GM23338 (cell line): ENCODE measurements at regions not wholly inside any gene's neighbourhood (a gene's known extent, or its start where the extent isn't known, plus 50 kb on each side); places are given as distances from the start of the nearest gene placed in this dataset.

ENCODE experiments used
- ATAC-seq: fragments of 200-7000 bp; cut with Tn5 transposase; 3 replicates; pipeline ENCODE4 v1.9.1; 2020
- DNase-seq: peaks from one replicate; pipeline ENCODE4 v3.0.0-alpha.2; 2015; ENCODE audit warnings: low spot score
- H2AFZ ChIP-seq: fragments of 200-600 bp; sonication (generic); 2 replicates; pipeline ENCODE4 v1.8.0; 2016; ENCODE audit warnings: antibody characterized with exemption, mild to moderate bottlenecking, moderate library complexity
- H3F3A ChIP-seq: fragments of 200-600 bp; sonication (generic); replicated peaks from 2 replicates; pipeline ENCODE4 v1.8.0; 2017; ENCODE audit warnings: antibody characterized with exemption, mixed run types, low read depth
- H3K27ac ChIP-seq: fragments of 200-600 bp; sonication (generic); 2 replicates; pipeline ENCODE4 v1.6.1; 2016; ENCODE audit warnings: low read depth
- H3K27me3 ChIP-seq: fragments of 200-600 bp; sonication (generic); 2 replicates; pipeline ENCODE4 v1.8.0; 2016; ENCODE audit warnings: mild to moderate bottlenecking, mixed run types, moderate library complexity; ENCODE audit not compliant: insufficient read depth
- H3K36me3 ChIP-seq: fragments of 200-600 bp; sonication (generic); 2 replicates; pipeline ENCODE4 v1.8.0; 2016; ENCODE audit warnings: mild to moderate bottlenecking; ENCODE audit not compliant: insufficient read depth
- H3K4me1 ChIP-seq: fragments of 200-600 bp; sonication (generic); 2 replicates; pipeline ENCODE4 v1.8.0; 2016; ENCODE audit warnings: mild to moderate bottlenecking, moderate library complexity; ENCODE audit not compliant: insufficient read depth
- H3K4me2 ChIP-seq: fragments of 200-600 bp; sonication (generic); 2 replicates; pipeline ENCODE4 v1.7.1; 2017; ENCODE audit warnings: mixed run types
- H3K4me3 ChIP-seq: fragments of 200-600 bp; sonication (generic); 2 replicates; pipeline ENCODE4 v1.6.1; 2016; ENCODE audit warnings: mixed run types
- H3K79me2 ChIP-seq: fragments of 200-600 bp; sonication (generic); replicated peaks from 2 replicates; pipeline ENCODE4 v1.8.0; 2017; ENCODE audit warnings: mild to moderate bottlenecking; ENCODE audit not compliant: insufficient read depth
- H3K9me2 ChIP-seq: fragments of 200-600 bp; sonication (generic); 2 replicates; pipeline ENCODE4 v1.8.0; 2017; ENCODE audit not compliant: insufficient read depth
- H4K20me1 ChIP-seq: fragments of 200-600 bp; sonication (generic); replicated peaks from 2 replicates; pipeline ENCODE4 v1.8.0; 2017; ENCODE audit warnings: mild to moderate bottlenecking; ENCODE audit not compliant: insufficient read depth
- H3K27ac Mint-ChIP-seq: 2 replicates; pipeline ENCODE4 v1.8.0; 2020; ENCODE audit warnings: inconsistent platforms, mild to moderate bottlenecking, moderate library complexity, mixed read lengths
- H3K27me3 Mint-ChIP-seq: 3 replicates; pipeline ENCODE4 v1.8.0; 2022; ENCODE audit warnings: low read depth, mild to moderate bottlenecking, moderate library complexity, mixed read lengths, inconsistent platforms; ENCODE audit not compliant: insufficient read depth, poor library complexity
- H3K36me3 Mint-ChIP-seq: 3 replicates; pipeline ENCODE4 v1.8.0; 2021; ENCODE audit warnings: low read depth, mild to moderate bottlenecking, inconsistent platforms, moderate library complexity, mixed read lengths
- H3K4me1 Mint-ChIP-seq: 3 replicates; pipeline ENCODE4 v1.8.0; 2020; ENCODE audit warnings: mild to moderate bottlenecking, inconsistent platforms, mixed read lengths
- H3K4me3 Mint-ChIP-seq: 3 replicates; pipeline ENCODE4 v1.8.0; 2021; ENCODE audit warnings: moderate library complexity, mild to moderate bottlenecking, inconsistent platforms, mixed read lengths
- H3K9me3 Mint-ChIP-seq: 3 replicates; pipeline ENCODE4 v1.8.0; 2020; ENCODE audit warnings: moderate library complexity, mild to moderate bottlenecking, inconsistent platforms, mixed read lengths
- CREB1 ChIP-seq: fragments of 250-450 bp; sonication (Bioruptor Pico); IDR thresholded peaks from 2 replicates; pipeline ENCODE4 v1.5.0; 2020; ENCODE audit warnings: low read depth, mild to moderate bottlenecking, moderate library complexity
- EZH2 ChIP-seq: fragments of 200-600 bp; sonication (generic); IDR thresholded peaks from one replicate; pipeline ENCODE4 v1.8.0; 2017; ENCODE audit warnings: antibody characterized with exemption, mild to moderate bottlenecking, low read depth; ENCODE audit not compliant: unreplicated experiment
- JUNB ChIP-seq: IDR thresholded peaks from one replicate; pipeline ENCODE4 v1.6.1; 2016; ENCODE audit warnings: antibody characterized with exemption; ENCODE audit not compliant: unreplicated experiment
- ZNF114 ChIP-seq: fragments of 250-450 bp; sonication (Bioruptor Pico); IDR thresholded peaks from 2 replicates; pipeline ENCODE4 v1.5.0; 2020; ENCODE audit warnings: mild to moderate bottlenecking, moderate library complexity
- ZNF331 ChIP-seq: fragments of 250-450 bp; sonication (Bioruptor Pico); IDR thresholded peaks from 2 replicates; pipeline ENCODE4 v1.5.0; 2020; ENCODE audit warnings: low read depth, mild to moderate bottlenecking, moderate library complexity
- TF ChIP-seq, protein P1 (sequence below): fragments of 250-450 bp; sonication (Bioruptor Pico); IDR thresholded peaks from 2 replicates; pipeline ENCODE4 v1.5.0; 2020; ENCODE audit warnings: mild to moderate bottlenecking, moderate library complexity
- TF ChIP-seq, protein P2 (sequence below): IDR thresholded peaks from one replicate; pipeline ENCODE4 v1.6.1; 2018; ENCODE audit warnings: antibody characterized with exemption; ENCODE audit not compliant: unreplicated experiment
- TF ChIP-seq, protein P3 (sequence below), 2 experiments: fragments of 200-600 bp in 1 of 2; sonication (generic) in 1 of 2; conservative IDR thresholded peaks; 2 replicates each; pipeline versions ENCODE4 v1.5.1 to v1.6.1; 2016 to 2017; ENCODE audit warnings: antibody characterized with exemption in 2 of 2, low read depth in 2 of 2, mild to moderate bottlenecking in 2 of 2, moderate library complexity in 1 of 2

DNA sequence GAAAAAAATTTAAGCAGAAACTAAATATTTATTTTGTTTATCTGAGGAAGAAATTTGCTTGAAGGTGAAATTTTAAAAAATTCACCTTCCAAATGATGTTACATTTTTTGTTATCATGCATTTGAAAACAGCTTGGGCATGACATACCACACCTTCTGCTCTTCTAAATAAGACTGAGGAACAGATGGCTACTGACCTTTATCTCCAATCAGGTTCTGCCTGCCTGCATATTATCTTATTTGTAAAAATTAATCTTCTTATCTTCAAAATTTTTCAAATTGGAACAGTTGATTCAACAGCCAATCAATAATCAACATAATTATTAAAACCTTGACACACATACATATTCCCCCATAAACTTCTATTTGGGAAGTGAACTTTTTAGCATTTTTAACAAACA is 641.8 kb upstream of the ZNF385D start (continued):
- TF ChIP-seq, protein P1, sequence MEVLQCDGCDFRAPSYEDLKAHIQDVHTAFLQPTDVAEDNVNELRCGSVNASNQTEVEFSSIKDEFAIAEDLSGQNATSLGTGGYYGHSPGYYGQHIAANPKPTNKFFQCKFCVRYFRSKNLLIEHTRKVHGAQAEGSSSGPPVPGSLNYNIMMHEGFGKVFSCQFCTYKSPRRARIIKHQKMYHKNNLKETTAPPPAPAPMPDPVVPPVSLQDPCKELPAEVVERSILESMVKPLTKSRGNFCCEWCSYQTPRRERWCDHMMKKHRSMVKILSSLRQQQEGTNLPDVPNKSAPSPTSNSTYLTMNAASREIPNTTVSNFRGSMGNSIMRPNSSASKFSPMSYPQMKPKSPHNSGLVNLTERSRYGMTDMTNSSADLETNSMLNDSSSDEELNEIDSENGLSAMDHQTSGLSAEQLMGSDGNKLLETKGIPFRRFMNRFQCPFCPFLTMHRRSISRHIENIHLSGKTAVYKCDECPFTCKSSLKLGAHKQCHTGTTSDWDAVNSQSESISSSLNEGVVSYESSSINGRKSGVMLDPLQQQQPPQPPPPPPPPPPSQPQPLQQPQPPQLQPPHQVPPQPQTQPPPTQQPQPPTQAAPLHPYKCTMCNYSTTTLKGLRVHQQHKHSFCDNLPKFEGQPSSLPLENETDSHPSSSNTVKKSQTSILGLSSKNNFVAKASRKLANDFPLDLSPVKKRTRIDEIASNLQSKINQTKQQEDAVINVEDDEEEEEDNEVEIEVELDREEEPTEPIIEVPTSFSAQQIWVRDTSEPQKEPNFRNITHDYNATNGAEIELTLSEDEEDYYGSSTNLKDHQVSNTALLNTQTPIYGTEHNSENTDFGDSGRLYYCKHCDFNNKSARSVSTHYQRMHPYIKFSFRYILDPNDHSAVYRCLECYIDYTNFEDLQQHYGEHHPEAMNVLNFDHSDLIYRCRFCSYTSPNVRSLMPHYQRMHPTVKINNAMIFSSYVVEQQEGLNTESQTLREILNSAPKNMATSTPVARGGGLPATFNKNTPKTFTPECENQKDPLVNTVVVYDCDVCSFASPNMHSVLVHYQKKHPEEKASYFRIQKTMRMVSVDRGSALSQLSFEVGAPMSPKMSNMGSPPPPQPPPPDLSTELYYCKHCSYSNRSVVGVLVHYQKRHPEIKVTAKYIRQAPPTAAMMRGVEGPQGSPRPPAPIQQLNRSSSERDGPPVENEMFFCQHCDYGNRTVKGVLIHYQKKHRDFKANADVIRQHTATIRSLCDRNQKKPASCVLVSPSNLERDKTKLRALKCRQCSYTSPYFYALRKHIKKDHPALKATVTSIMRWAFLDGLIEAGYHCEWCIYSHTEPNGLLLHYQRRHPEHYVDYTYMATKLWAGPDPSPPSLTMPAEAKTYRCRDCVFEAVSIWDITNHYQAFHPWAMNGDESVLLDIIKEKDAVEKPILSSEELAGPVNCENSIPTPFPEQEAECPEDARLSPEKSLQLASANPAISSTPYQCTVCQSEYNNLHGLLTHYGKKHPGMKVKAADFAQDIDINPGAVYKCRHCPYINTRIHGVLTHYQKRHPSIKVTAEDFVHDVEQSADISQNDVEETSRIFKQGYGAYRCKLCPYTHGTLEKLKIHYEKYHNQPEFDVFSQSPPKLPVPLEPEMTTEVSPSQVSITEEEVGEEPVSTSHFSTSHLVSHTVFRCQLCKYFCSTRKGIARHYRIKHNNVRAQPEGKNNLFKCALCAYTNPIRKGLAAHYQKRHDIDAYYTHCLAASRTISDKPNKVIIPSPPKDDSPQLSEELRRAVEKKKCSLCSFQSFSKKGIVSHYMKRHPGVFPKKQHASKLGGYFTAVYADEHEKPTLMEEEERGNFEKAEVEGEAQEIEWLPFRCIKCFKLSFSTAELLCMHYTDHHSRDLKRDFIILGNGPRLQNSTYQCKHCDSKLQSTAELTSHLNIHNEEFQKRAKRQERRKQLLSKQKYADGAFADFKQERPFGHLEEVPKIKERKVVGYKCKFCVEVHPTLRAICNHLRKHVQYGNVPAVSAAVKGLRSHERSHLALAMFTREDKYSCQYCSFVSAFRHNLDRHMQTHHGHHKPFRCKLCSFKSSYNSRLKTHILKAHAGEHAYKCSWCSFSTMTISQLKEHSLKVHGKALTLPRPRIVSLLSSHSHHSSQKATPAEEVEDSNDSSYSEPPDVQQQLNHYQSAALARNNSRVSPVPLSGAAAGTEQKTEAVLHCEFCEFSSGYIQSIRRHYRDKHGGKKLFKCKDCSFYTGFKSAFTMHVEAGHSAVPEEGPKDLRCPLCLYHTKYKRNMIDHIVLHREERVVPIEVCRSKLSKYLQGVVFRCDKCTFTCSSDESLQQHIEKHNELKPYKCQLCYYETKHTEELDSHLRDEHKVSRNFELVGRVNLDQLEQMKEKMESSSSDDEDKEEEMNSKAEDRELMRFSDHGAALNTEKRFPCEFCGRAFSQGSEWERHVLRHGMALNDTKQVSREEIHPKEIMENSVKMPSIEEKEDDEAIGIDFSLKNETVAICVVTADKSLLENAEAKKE (CRISPR knock-in tag): no peak
- TF ChIP-seq ZNF114 (CRISPR knock-in tag) (no peak), ZNF331 (CRISPR knock-in tag) (no peak), CREB1 (CRISPR knock-in tag) (no peak), EZH2 (no peak)

DNA sequence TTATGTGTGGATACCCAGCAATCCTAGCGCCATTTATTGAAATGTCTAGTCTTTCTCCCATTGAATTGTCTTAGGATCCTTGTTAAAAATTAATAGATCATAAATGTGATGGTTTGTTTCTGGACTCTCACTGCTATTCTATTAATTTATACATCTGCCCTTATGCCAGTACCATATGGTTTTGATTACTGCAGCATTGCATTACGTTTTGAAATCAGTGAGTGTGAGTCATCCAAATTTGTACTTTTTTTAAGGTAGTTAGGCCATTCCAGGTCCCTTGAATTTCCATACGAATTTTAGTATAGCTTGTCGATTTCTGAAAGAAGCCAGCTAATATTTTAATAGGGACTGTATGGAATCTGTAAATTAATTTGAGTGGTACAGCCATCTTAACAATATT is 648.6 kb upstream of the ZNF385D start:
- no peak overlapping the region for H3K4me3 ChIP-seq
- no peaks in the 10 kb centered on the region for H3K79me2 ChIP-seq
- no peak overlapping the region for H3K4me3 Mint-ChIP-seq
- H3K36me3 Mint-ChIP-seq: no peaks in the 10 kb centered on the region
- no peaks in the 10 kb centered on the region for H3K4me1 Mint-ChIP-seq
- no peaks in the 10 kb centered on the region for H3K9me2 ChIP-seq
- DNase-seq: no peak
- ATAC-seq: no peak
- H4K20me1 ChIP-seq: no peaks in the 10 kb centered on the region
- H3K27me3 ChIP-seq: no peaks in the 10 kb centered on the region
- H3K27ac ChIP-seq: no peak overlapping the region
- no peaks in the 10 kb centered on the region for H3F3A ChIP-seq
- H3K9me3 Mint-ChIP-seq: no peaks in the 10 kb centered on the region
- no peaks in the 10 kb centered on the region for H3K4me1 ChIP-seq
- H3K4me2 ChIP-seq: no peak overlapping the region
- H2AFZ ChIP-seq: no peak overlapping the region
- no peaks in the 10 kb centered on the region for H3K36me3 ChIP-seq
- H3K27me3 Mint-ChIP-seq: no peaks in the 10 kb centered on the region
- no peak overlapping the region for H3K27ac Mint-ChIP-seq
- TF ChIP-seq, protein P2, sequence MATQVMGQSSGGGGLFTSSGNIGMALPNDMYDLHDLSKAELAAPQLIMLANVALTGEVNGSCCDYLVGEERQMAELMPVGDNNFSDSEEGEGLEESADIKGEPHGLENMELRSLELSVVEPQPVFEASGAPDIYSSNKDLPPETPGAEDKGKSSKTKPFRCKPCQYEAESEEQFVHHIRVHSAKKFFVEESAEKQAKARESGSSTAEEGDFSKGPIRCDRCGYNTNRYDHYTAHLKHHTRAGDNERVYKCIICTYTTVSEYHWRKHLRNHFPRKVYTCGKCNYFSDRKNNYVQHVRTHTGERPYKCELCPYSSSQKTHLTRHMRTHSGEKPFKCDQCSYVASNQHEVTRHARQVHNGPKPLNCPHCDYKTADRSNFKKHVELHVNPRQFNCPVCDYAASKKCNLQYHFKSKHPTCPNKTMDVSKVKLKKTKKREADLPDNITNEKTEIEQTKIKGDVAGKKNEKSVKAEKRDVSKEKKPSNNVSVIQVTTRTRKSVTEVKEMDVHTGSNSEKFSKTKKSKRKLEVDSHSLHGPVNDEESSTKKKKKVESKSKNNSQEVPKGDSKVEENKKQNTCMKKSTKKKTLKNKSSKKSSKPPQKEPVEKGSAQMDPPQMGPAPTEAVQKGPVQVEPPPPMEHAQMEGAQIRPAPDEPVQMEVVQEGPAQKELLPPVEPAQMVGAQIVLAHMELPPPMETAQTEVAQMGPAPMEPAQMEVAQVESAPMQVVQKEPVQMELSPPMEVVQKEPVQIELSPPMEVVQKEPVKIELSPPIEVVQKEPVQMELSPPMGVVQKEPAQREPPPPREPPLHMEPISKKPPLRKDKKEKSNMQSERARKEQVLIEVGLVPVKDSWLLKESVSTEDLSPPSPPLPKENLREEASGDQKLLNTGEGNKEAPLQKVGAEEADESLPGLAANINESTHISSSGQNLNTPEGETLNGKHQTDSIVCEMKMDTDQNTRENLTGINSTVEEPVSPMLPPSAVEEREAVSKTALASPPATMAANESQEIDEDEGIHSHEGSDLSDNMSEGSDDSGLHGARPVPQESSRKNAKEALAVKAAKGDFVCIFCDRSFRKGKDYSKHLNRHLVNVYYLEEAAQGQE: no peak
- TF ChIP-seq ZNF114 (CRISPR knock-in tag) (no peak), EZH2 (no peak), JUNB (no peak)
- TF ChIP-seq, protein P3, sequence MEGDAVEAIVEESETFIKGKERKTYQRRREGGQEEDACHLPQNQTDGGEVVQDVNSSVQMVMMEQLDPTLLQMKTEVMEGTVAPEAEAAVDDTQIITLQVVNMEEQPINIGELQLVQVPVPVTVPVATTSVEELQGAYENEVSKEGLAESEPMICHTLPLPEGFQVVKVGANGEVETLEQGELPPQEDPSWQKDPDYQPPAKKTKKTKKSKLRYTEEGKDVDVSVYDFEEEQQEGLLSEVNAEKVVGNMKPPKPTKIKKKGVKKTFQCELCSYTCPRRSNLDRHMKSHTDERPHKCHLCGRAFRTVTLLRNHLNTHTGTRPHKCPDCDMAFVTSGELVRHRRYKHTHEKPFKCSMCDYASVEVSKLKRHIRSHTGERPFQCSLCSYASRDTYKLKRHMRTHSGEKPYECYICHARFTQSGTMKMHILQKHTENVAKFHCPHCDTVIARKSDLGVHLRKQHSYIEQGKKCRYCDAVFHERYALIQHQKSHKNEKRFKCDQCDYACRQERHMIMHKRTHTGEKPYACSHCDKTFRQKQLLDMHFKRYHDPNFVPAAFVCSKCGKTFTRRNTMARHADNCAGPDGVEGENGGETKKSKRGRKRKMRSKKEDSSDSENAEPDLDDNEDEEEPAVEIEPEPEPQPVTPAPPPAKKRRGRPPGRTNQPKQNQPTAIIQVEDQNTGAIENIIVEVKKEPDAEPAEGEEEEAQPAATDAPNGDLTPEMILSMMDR (conservative IDR thresholded peaks at IDR 0.05; ENCODE audit: low read depth in 2 of 2): no peak
